ENCODE measurements at regions not wholly inside any gene's neighbourhood (a gene's known extent, or its start where the extent isn't known, plus 50 kb on each side); places are given as distances from the start of the nearest gene placed in this dataset.
A peak's percentile ranks its signal among the peaks of the same experiment; 100 is the strongest.

- H3K27ac ChIP-seq, result no peak overlapping the region
- H3K4me3 ChIP-seq, result no peak overlapping the region
- no peak for DNase-seq (ENCODE audit: low read depth in 1 of 2, low spot score in 1 of 2)
- no peaks in the 10 kb centered on the region for H3K27me3 ChIP-seq
- H3K9me3 ChIP-seq (ENCODE audit: low read depth), result no peaks in the 10 kb centered on the region
- TF ChIP-seq CTCF (IDR thresholded peaks at IDR 0.05; ENCODE audit: low read depth, low read length), result no peak
- H3K36me3 ChIP-seq, result no peaks in the 10 kb centered on the region
- no peaks in the 10 kb centered on the region for H3K4me1 ChIP-seq (ENCODE audit: low read depth)
Observed at GRCh38 chr4:177041356-177041755, 248.6 kb upstream of the VEGFC start.

GRCh38 chr4:177047070-177047850 is 254.5 kb upstream of the VEGFC start:
- peak; percentile 84 for TF ChIP-seq CTCF (IDR thresholded peaks at IDR 0.05; ENCODE audit: low read depth, low read length)
- H3K4me3 ChIP-seq, result no peak overlapping the region
- H3K9me3 ChIP-seq (ENCODE audit: low read depth), result no peaks in the 10 kb centered on the region
- no peaks in the 10 kb centered on the region for H3K36me3 ChIP-seq
- peaks cover 10% of the 10 kb centered on the region for H3K27me3 ChIP-seq
- no peaks in the 10 kb centered on the region for H3K4me1 ChIP-seq (ENCODE audit: low read depth)
- H3K27ac ChIP-seq, result no peak overlapping the region
- peak; percentile 80 to 89 for DNase-seq (ENCODE audit: low read depth in 1 of 2, low spot score in 1 of 2)

- Histone ChIP-seq H3K27me3 (peaks cover 10% of the 10 kb centered on the region), H3K4me3 (no peak overlapping the region), H3K4me1 (ENCODE audit: low read depth) (no peaks in the 10 kb centered on the region), H3K27ac (no peak overlapping the region), H3K36me3 (no peaks in the 10 kb centered on the region), H3K9me3 (ENCODE audit: low read depth) (no peaks in the 10 kb centered on the region)
- TF ChIP-seq CTCF (IDR thresholded peaks at IDR 0.05; ENCODE audit: low read depth, low read length), result no peak
- DNase-seq (ENCODE audit: low read depth in 1 of 2, low spot score in 1 of 2), result no peak
Observed at GRCh38 chr4:177047851-177048174, 255.1 kb upstream of the VEGFC start.

GRCh38 chr4:177051473-177052060 is 258.1 kb upstream of the NEIL3 start:
- peak; percentile 55 for TF ChIP-seq CTCF (IDR thresholded peaks at IDR 0.05; ENCODE audit: low read depth, low read length)

GRCh38 chr4:177052211-177052934 is 257.3 kb upstream of the NEIL3 start:
- Histone ChIP-seq H3K36me3 (no peaks in the 10 kb centered on the region), H3K4me1 (ENCODE audit: low read depth) (no peaks in the 10 kb centered on the region), H3K27ac (no peak overlapping the region), H3K9me3 (ENCODE audit: low read depth) (no peaks in the 10 kb centered on the region), H3K4me3 (no peak overlapping the region), H3K27me3 (peaks cover 10% of the 10 kb centered on the region)
- DNase-seq (ENCODE audit: low read depth in 1 of 2, low spot score in 1 of 2), result no peak
- no peak for TF ChIP-seq CTCF (IDR thresholded peaks at IDR 0.05; ENCODE audit: low read depth, low read length)

More at GRCh38 chr4:177051473-177052060, 258.1 kb upstream of the NEIL3 start:
- DNase-seq (ENCODE audit: low read depth in 1 of 2, low spot score in 1 of 2), result peak; percentile 42 to 51
- Histone ChIP-seq H3K27ac (no peak overlapping the region), H3K4me1 (ENCODE audit: low read depth) (no peaks in the 10 kb centered on the region), H3K4me3 (no peak overlapping the region), H3K9me3 (ENCODE audit: low read depth) (no peaks in the 10 kb centered on the region), H3K27me3 (peaks cover 10% of the 10 kb centered on the region), H3K36me3 (no peaks in the 10 kb centered on the region)
